Stimulated activated effector memory CD8-positive, alpha-beta T cell treated with anti-CD3 and anti-CD28 coated beads, Interleukin-12 subunit alpha, Interleukin-12 subunit beta, amount 100 ng/mL, for 72 hours (primary cell): ENCODE measurements at regions not wholly inside any gene's neighbourhood (a gene's known extent, or its start where the extent isn't known, plus 50 kb on each side); places are given as distances from the start of the nearest gene placed in this dataset.
"Not testable (repeated sequence)": the region's sequence is repeated elsewhere in the genome, so short reads cannot be mapped to it uniquely, and the experiment has no call there.

Source experiments
- ATAC-seq: fragments of 150-1000 bp; cut with Tn5 transposase; 2 replicates; pipeline ENCODE4 v1.10.0; 2021
- DNase-seq, 2 donors: peaks; one replicate each; pipeline ENCODE4 v3.0.0; 2021 to 2022; ENCODE audit warnings: low spot score in 2 of 2
- H3K27ac Mint-ChIP-seq: one replicate; pipeline ENCODE4 v1.8.0; 2022; ENCODE audit warnings: mild to moderate bottlenecking, mixed read lengths
- H3K36me3 Mint-ChIP-seq: one replicate; pipeline ENCODE4 v1.8.0; 2022; ENCODE audit warnings: mild to moderate bottlenecking, mixed read lengths
- H3K4me1 Mint-ChIP-seq: one replicate; pipeline ENCODE4 v1.8.0; 2022; ENCODE audit warnings: mixed read lengths
- H3K4me3 Mint-ChIP-seq: one replicate; pipeline ENCODE4 v1.8.0; 2022; ENCODE audit warnings: mild to moderate bottlenecking, mixed read lengths
- H3K9me3 Mint-ChIP-seq: one replicate; pipeline ENCODE4 v1.8.0; 2022; ENCODE audit warnings: mixed read lengths

DNA sequence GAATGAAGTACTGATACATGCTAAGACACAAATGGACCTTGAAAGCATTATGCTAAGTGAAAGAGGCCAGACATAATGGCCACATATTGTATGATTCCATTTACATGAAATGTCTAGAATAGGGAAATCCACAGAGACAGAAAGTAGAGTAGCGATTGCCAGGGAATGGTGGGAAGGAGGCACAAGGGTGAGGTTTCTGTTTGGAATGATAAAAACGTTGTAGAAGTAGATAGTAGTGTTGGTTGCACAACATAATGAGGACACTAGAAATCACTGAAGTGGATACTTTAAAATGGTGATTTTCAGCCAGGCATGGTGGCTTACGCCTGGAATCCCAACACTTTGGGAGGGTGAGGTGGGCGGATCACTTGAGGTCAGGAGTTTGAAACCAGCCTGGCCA lies 97.6 kb upstream of the VANGL1 start:
- ATAC-seq (no peak), DNase-seq (no peak)
- Mint-ChIP-seq H3K27ac (no peak overlapping the region), H3K4me3 (no peak overlapping the region), H3K4me1 (no peaks in the 10 kb centered on the region), H3K9me3 (no peaks in the 10 kb centered on the region), H3K36me3 (no peaks in the 10 kb centered on the region)

DNA sequence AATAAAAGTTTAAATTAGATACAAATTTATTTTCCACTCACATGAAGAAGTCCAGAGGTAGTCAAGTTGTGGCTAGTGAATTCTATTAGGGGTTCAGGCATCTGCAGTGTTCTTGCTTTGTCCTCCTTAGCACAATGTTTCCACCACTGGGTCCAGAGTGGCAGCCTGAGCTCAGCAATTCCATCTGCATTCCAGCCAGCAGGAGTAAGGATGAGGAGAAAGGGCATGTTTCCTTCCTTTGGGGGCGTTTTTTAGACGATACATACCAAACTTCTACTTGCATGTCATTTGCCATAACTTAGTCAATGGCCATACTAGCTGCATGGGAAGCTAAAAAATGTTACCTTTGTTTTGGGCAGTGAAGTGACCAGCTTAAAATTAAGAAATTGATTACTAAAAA lies 98.5 kb upstream of the VANGL1 start:
- Mint-ChIP-seq H3K36me3 (no peaks in the 10 kb centered on the region), H3K27ac (no peak overlapping the region), H3K4me3 (no peak overlapping the region), H3K4me1 (no peaks in the 10 kb centered on the region), H3K9me3 (no peaks in the 10 kb centered on the region)
- ATAC-seq (no peak), DNase-seq (no peak)

DNA sequence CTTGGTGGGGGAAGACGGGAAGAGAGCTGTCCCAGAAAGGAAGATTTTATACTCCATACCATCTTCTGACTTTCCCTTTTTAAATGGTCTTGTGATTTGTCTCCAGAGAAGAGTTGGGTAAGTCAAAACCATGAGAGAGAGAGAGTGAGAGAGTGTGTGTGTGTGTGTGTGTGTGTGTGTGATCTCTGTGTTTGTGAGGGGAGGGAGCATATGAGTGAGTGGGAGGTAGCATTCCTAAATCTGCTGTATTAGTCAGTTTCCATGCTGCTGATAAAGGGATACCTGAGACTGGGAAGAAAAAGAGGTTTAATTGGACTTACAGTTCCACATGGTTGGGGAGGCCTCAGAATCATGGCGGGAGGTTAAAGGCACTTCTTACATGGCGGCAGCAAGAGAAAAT lies 102.0 kb upstream of the VANGL1 start:
- Mint-ChIP-seq H3K4me1 (no peaks in the 10 kb centered on the region), H3K36me3 (no peaks in the 10 kb centered on the region), H3K9me3 (no peaks in the 10 kb centered on the region), H3K27ac (no peak overlapping the region), H3K4me3 (no peak overlapping the region)
- ATAC-seq (no peak), DNase-seq (no peak)

DNA sequence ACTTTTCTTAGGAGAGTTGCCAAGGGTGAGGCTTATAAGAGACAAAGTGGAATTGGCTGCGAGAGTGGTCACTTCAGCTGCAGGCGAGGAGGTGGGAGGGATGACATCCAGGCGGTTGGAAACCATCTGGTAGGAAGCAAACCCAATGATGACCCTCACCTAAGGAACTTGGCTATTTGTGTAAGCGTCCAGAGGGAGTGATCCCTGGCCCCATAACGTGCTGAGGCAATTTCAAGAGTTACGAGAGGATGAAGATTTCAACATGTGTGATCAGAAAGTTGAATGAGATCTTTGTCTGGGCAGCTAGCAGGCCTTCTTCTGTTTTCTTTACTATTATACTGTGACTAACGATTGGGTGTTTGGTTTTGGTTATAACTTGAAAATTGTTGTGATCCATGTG lies 102.7 kb upstream of the VANGL1 start:
- no peak for DNase-seq
- H3K4me1 Mint-ChIP-seq: no peaks in the 10 kb centered on the region
- H3K36me3 Mint-ChIP-seq: no peaks in the 10 kb centered on the region
- H3K9me3 Mint-ChIP-seq: no peaks in the 10 kb centered on the region
- H3K4me3 Mint-ChIP-seq: no peak overlapping the region
- ATAC-seq: no peak
- no peak overlapping the region for H3K27ac Mint-ChIP-seq

DNA sequence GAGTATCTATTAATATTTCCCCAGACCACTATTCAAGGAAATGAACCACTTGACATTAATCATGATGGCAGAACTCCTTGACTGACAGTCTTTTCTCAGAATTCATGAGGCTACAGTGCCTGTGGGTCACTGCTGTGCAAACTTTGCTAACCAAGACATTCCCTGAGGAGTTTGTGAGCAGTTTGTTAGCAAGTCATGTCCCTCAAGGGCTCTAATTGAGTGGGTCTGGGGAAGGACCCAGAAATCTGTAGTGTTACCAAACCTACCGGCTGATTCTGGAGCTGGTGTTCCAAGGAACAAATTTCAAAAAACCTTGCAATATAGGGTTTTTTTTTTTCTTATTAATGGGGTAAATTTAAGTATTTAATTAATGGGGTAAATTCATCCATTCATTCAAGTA lies 103.2 kb upstream of the VANGL1 start:
- ATAC-seq (no peak), DNase-seq (no peak)
- H3K4me3 Mint-ChIP-seq: no peak overlapping the region
- no peaks in the 10 kb centered on the region for H3K9me3 Mint-ChIP-seq
- H3K27ac Mint-ChIP-seq: no peak overlapping the region
- no peaks in the 10 kb centered on the region for H3K36me3 Mint-ChIP-seq
- H3K4me1 Mint-ChIP-seq: no peaks in the 10 kb centered on the region

DNA sequence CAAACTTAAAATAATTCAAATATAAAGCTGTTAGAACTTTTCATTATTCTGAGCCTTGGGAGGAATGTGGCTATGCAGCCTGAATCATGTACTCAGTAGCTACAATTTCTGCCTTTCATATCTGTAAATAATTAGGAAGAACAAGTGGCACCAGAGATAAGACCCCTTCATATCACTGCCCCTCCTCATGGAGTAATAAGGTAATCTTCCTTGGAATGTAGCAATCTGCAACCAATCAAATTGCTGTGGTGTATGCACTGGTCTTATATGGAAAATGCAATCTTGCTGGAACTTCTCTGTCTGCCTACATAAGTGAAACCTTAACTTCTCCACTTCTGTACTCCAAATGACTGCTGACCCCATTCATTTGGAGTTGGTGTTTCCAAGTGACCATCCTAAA lies 104.4 kb upstream of the VANGL1 start:
- Mint-ChIP-seq H3K36me3 (no peaks in the 10 kb centered on the region), H3K4me1 (no peaks in the 10 kb centered on the region), H3K4me3 (no peak overlapping the region), H3K9me3 (no peaks in the 10 kb centered on the region), H3K27ac (no peak overlapping the region)
- DNase-seq: no peak
- ATAC-seq: no peak

DNA sequence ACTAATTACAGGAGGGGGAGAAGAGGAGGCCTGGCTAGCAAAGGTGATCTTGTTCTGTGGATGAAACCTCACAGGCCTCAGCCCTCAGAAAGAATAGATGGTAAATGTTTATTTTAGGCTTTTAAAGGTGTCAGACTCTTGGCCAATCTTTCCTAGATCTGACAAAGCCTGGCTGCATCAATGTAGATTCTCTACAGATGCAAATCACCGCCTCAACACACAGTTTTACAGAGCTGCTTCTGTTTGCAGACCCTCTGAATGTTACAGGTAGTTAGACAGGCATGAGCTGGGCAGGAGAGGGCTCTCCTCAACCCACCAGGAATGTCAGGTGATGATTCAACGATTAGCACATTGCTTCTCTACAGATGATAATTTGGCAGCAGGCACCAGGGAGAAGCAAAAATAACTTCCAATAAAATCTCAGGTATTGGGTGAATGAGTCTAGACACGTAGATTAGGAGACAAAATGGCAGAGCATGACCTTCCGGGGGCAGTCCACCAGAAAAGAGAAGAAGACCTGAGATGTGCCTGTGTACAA lies 105.4 kb upstream of the VANGL1 start:
- Mint-ChIP-seq H3K27ac (no peak overlapping the region), H3K9me3 (no peaks in the 10 kb centered on the region), H3K4me1 (no peaks in the 10 kb centered on the region), H3K4me3 (no peak overlapping the region), H3K36me3 (no peaks in the 10 kb centered on the region)
- no peak for DNase-seq
- no peak for ATAC-seq

DNA sequence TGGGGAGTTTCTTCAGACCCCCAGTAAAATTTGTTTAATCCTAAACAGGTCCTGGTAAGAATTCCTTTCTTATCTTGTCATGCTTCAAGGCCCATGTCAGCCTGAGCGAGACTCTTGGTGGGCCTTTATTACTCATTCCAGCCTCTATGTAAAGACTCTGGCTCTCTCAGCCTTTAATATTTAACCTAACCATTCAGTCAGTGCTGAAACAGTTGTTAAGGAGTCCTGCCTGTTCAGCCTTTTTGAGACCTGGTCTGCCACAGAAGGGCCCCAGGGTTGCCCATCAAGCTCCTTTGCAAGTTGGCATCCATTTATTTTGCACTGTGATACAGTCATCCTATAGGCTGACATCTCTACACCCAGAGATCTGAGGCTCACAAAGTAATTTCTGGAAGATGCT lies 107.7 kb upstream of the VANGL1 start:
- no peak overlapping the region for H3K4me3 Mint-ChIP-seq
- DNase-seq (no peak), ATAC-seq (no peak)
- H3K36me3 Mint-ChIP-seq: no peaks in the 10 kb centered on the region
- no peak overlapping the region for H3K27ac Mint-ChIP-seq
- no peaks in the 10 kb centered on the region for H3K4me1 Mint-ChIP-seq
- no peaks in the 10 kb centered on the region for H3K9me3 Mint-ChIP-seq

DNA sequence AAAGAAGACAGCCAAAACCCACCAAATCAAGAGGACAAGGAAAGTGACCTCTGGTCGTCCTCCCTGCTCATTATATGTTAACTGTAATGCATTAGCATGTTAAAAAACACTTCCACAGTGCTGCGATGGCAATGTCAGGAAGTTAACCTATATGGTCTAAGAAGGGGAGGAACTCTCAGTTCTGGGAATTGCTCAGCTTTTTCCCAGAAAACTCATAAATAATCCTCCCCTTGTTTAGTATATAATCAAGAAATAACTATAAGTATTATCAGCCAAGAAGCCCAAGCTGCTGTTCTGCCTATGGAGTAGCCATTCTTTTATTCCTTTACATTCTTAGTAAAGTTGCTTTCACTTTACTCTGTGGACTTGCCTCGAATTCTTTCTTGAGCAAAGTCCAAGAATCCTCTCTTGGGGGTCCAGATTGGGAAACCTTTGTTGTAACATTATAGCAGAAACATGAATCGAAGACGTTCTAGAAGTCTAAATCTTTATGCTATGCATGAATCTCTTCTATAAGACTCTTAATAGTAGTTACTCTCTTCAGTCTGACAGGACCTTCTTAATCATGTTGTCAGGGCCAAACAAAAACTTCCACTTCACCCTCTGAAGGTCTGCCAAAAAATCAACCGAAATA lies 110.0 kb upstream of the VANGL1 start:
- Mint-ChIP-seq H3K4me3 (no peak overlapping the region), H3K4me1 (no peaks in the 10 kb centered on the region), H3K27ac (no peak overlapping the region), H3K36me3 (no peaks in the 10 kb centered on the region), H3K9me3 (no peaks in the 10 kb centered on the region)
- no peak for ATAC-seq
- DNase-seq: no peak

DNA sequence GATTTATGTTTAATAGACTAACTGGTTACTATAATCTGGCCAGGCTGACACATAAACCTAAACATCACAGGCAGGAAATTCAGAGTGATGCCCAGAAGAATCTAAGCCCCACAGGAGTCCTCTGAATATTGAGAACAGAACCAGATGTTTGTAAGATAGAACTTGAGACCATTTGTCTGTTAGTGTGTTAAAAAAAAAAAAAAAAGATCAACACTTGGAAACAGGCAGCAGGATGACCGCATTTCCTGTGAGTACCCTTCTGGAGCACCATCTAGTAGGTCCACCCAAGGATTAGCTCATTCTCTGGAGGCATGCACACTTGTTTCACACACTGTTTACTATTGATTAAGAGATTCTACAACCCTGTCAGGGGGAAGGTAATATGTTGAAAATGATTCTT lies 111.4 kb upstream of the VANGL1 start:
- DNase-seq (no peak), ATAC-seq (no peak)
- H3K27ac Mint-ChIP-seq: no peak overlapping the region
- H3K36me3 Mint-ChIP-seq: no peaks in the 10 kb centered on the region
- no peaks in the 10 kb centered on the region for H3K9me3 Mint-ChIP-seq
- H3K4me3 Mint-ChIP-seq: no peak overlapping the region
- no peaks in the 10 kb centered on the region for H3K4me1 Mint-ChIP-seq

DNA sequence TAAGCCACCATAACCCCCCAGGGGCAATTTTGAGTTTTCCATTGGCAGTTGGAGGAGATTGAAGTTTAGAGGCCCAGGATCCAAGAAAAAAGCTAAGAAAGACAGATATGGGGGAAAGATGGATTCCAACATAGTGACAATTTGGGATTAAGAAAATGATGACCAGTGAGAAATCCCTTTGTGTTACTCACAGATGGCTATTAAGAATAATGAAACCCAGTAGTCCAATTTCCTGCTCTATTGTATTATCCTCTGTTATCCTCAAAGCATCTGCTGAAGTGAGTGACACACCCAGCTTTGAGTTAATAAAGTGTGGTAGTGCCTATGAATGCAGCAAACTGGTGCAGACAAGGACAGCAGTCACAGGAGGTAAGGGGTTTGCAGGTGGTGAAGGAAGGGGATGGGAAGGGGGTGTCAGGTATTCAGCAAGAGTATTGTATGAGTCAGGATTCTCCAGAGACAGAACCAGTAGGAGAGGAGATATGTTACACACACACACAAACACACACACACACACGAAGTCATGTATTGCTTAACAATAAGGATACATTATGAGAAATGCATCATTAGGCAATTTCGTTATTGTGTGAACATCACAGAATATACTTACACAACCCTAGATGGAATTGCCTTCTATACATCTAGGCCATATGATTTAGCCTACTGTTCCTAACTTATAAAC lies 112.4 kb upstream of the VANGL1 start:
- ATAC-seq: no peak
- Mint-ChIP-seq H3K9me3 (no peaks in the 10 kb centered on the region), H3K4me3 (no peak overlapping the region), H3K27ac (no peak overlapping the region), H3K4me1 (no peaks in the 10 kb centered on the region), H3K36me3 (no peaks in the 10 kb centered on the region)
- DNase-seq: no peak

DNA sequence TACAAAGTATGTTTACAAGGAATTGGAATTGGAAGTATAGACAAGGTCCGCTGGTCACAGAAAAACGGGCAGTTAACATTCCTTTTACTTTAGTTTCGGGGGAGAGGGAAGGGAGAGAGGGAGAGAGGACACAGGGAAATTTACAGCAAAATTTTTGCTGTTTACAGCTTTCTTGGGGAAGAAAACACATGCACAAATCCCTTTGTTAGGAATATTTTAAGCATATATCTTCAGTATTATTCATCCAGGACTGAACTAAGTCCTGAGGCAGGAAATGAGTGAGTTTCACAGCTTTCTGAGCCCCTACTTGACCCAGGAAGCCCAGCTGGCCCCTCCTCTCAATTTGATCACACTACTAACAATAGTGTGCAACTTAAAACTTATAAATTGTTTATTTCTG lies 113.4 kb upstream of the VANGL1 start:
- not testable (repeated sequence) for ATAC-seq, H3K36me3 Mint-ChIP-seq, H3K9me3 Mint-ChIP-seq

DNA sequence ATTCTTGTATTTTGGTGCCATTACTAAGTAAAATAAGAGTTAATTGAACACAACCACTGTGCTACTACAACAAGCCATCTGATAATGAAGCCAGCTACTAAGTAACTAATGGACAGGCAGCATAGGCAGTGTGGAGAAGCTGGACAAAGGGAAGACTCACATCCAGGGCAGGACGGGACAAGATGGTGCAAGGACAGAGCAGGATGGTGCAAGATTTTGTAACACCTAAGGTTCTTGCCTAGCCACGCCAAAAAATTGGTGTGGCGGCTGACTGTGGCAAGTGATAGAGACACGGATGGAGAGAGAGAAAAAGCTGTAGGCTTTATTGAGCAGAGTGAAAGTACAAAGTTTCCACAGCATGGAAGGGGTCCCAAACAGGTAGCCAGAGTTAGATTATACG lies 114.0 kb upstream of the VANGL1 start:
- no peaks in the 10 kb centered on the region for H3K9me3 Mint-ChIP-seq
- ATAC-seq: no peak
- no peaks in the 10 kb centered on the region for H3K36me3 Mint-ChIP-seq

More for the DNA sequence above, 113.4 kb upstream of the VANGL1 start:
- not testable (repeated sequence) for H3K4me1 Mint-ChIP-seq, H3K27ac Mint-ChIP-seq, DNase-seq, H3K4me3 Mint-ChIP-seq

DNA sequence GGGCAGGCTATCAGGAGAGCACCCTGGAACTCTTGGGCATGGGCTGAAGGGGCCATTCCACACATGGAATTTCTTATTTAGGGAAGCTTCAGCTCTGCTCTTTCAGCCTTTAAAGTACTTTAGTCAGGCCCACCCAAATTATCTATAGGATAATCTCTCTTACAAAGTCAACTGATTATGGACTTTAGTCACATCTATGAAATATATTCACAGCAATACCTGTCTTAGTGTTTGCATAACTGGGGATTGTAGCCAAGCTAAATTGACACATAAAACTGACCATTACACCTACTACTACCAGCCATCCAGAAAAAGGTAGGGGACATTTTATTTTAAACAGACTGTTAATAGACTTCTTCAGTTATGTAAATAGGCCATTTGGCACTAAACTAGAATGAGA lies 114.9 kb upstream of the VANGL1 start:
- H3K9me3 Mint-ChIP-seq: no peaks in the 10 kb centered on the region

More for the DNA sequence above, 114.0 kb upstream of the VANGL1 start:
- Mint-ChIP-seq H3K4me3 (no peak overlapping the region), H3K4me1 (no peaks in the 10 kb centered on the region), H3K27ac (no peak overlapping the region)
- no peak for DNase-seq

DNA sequence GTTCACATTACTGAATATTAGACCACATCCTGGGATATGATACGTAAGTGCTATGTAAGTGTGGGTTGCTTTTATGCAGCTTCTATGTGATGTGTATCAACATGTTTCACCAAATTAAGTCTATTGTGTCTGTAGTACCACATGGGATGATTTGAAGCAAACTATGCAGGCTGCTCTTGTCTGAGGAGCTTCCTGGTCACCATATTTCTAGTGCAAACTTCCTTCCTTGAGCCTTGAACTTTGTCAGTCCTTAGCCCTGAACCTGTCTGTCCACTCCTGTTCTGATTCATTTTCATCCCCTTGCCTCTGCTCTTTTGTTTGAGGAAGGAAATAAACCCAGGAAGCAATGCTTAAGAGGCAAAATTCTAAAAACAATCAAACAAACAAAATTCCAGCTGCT lies 117.5 kb upstream of the VANGL1 start:
- H3K4me3 Mint-ChIP-seq: no peak overlapping the region
- H3K27ac Mint-ChIP-seq: no peak overlapping the region
- H3K9me3 Mint-ChIP-seq: no peaks in the 10 kb centered on the region
- ATAC-seq: no peak
- DNase-seq: no peak
- no peaks in the 10 kb centered on the region for H3K36me3 Mint-ChIP-seq
- no peaks in the 10 kb centered on the region for H3K4me1 Mint-ChIP-seq

More for the DNA sequence above, 114.9 kb upstream of the VANGL1 start:
- DNase-seq: no peak
- Mint-ChIP-seq H3K27ac (no peak overlapping the region), H3K36me3 (no peaks in the 10 kb centered on the region), H3K4me3 (no peak overlapping the region), H3K4me1 (no peaks in the 10 kb centered on the region)
- ATAC-seq: no peak

DNA sequence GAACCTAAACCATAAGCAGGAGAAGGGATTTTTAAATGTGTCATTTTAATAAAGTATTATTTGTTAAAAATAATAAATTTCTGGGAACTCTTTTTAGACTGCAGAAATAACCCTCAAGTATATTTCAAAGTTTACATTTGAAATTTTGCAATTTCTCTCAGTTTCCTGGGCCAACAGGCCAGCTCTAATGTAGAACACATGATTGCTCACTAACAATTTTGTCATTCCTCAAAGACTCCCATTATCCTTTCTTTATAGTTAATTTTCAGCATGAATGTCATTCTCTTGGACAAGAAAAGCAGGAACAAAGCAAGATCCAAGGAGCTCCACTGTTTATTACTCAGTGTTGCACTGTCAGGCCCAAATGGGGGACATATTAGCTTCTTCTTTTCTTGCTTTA lies 119.4 kb upstream of the VANGL1 start:
- no peaks in the 10 kb centered on the region for H3K4me1 Mint-ChIP-seq
- no peak overlapping the region for H3K27ac Mint-ChIP-seq
- DNase-seq (no peak), ATAC-seq (no peak)
- H3K36me3 Mint-ChIP-seq: no peaks in the 10 kb centered on the region
- no peak overlapping the region for H3K4me3 Mint-ChIP-seq
- no peaks in the 10 kb centered on the region for H3K9me3 Mint-ChIP-seq
